GM23338 (cell line): ENCODE measurements at regions not wholly inside any gene's neighbourhood (a gene's known extent, or its start where the extent isn't known, plus 50 kb on each side); places are given as distances from the start of the nearest gene placed in this dataset.

ENCODE experiments used
- ATAC-seq: fragments of 200-7000 bp; cut with Tn5 transposase; 3 replicates; pipeline ENCODE4 v1.9.1; 2020
- DNase-seq: peaks from one replicate; pipeline ENCODE4 v3.0.0-alpha.2; 2015; ENCODE audit warnings: low spot score
- H2AFZ ChIP-seq: fragments of 200-600 bp; sonication (generic); 2 replicates; pipeline ENCODE4 v1.8.0; 2016; ENCODE audit warnings: antibody characterized with exemption, mild to moderate bottlenecking, moderate library complexity
- H3F3A ChIP-seq: fragments of 200-600 bp; sonication (generic); replicated peaks from 2 replicates; pipeline ENCODE4 v1.8.0; 2017; ENCODE audit warnings: antibody characterized with exemption, mixed run types, low read depth
- H3K27ac ChIP-seq: fragments of 200-600 bp; sonication (generic); 2 replicates; pipeline ENCODE4 v1.6.1; 2016; ENCODE audit warnings: low read depth
- H3K27me3 ChIP-seq: fragments of 200-600 bp; sonication (generic); 2 replicates; pipeline ENCODE4 v1.8.0; 2016; ENCODE audit warnings: mild to moderate bottlenecking, mixed run types, moderate library complexity; ENCODE audit not compliant: insufficient read depth
- H3K36me3 ChIP-seq: fragments of 200-600 bp; sonication (generic); 2 replicates; pipeline ENCODE4 v1.8.0; 2016; ENCODE audit warnings: mild to moderate bottlenecking; ENCODE audit not compliant: insufficient read depth
- H3K4me1 ChIP-seq: fragments of 200-600 bp; sonication (generic); 2 replicates; pipeline ENCODE4 v1.8.0; 2016; ENCODE audit warnings: mild to moderate bottlenecking, moderate library complexity; ENCODE audit not compliant: insufficient read depth
- H3K4me2 ChIP-seq: fragments of 200-600 bp; sonication (generic); 2 replicates; pipeline ENCODE4 v1.7.1; 2017; ENCODE audit warnings: mixed run types
- H3K4me3 ChIP-seq: fragments of 200-600 bp; sonication (generic); 2 replicates; pipeline ENCODE4 v1.6.1; 2016; ENCODE audit warnings: mixed run types
- H3K79me2 ChIP-seq: fragments of 200-600 bp; sonication (generic); replicated peaks from 2 replicates; pipeline ENCODE4 v1.8.0; 2017; ENCODE audit warnings: mild to moderate bottlenecking; ENCODE audit not compliant: insufficient read depth
- H3K9me2 ChIP-seq: fragments of 200-600 bp; sonication (generic); 2 replicates; pipeline ENCODE4 v1.8.0; 2017; ENCODE audit not compliant: insufficient read depth
- H4K20me1 ChIP-seq: fragments of 200-600 bp; sonication (generic); replicated peaks from 2 replicates; pipeline ENCODE4 v1.8.0; 2017; ENCODE audit warnings: mild to moderate bottlenecking; ENCODE audit not compliant: insufficient read depth
- H3K27ac Mint-ChIP-seq: 2 replicates; pipeline ENCODE4 v1.8.0; 2020; ENCODE audit warnings: inconsistent platforms, mild to moderate bottlenecking, moderate library complexity, mixed read lengths
- H3K27me3 Mint-ChIP-seq: 3 replicates; pipeline ENCODE4 v1.8.0; 2022; ENCODE audit warnings: low read depth, mild to moderate bottlenecking, moderate library complexity, mixed read lengths, inconsistent platforms; ENCODE audit not compliant: insufficient read depth, poor library complexity
- H3K36me3 Mint-ChIP-seq: 3 replicates; pipeline ENCODE4 v1.8.0; 2021; ENCODE audit warnings: low read depth, mild to moderate bottlenecking, inconsistent platforms, moderate library complexity, mixed read lengths
- H3K4me1 Mint-ChIP-seq: 3 replicates; pipeline ENCODE4 v1.8.0; 2020; ENCODE audit warnings: mild to moderate bottlenecking, inconsistent platforms, mixed read lengths
- H3K4me3 Mint-ChIP-seq: 3 replicates; pipeline ENCODE4 v1.8.0; 2021; ENCODE audit warnings: moderate library complexity, mild to moderate bottlenecking, inconsistent platforms, mixed read lengths
- H3K9me3 Mint-ChIP-seq: 3 replicates; pipeline ENCODE4 v1.8.0; 2020; ENCODE audit warnings: moderate library complexity, mild to moderate bottlenecking, inconsistent platforms, mixed read lengths
- CREB1 ChIP-seq: fragments of 250-450 bp; sonication (Bioruptor Pico); IDR thresholded peaks from 2 replicates; pipeline ENCODE4 v1.5.0; 2020; ENCODE audit warnings: low read depth, mild to moderate bottlenecking, moderate library complexity
- CTCF ChIP-seq, 2 experiments: fragments of 200-600 bp in 1 of 2; sonication (generic) in 1 of 2; conservative IDR thresholded peaks; 2 replicates each; pipeline versions ENCODE4 v1.5.1 to v1.6.1; 2016 to 2017; ENCODE audit warnings: antibody characterized with exemption in 2 of 2, low read depth in 2 of 2, mild to moderate bottlenecking in 2 of 2, moderate library complexity in 1 of 2
- ETS1 ChIP-seq: IDR thresholded peaks from 2 replicates; pipeline ENCODE4 v1.6.1; 2016; ENCODE audit warnings: antibody characterized with exemption
- EZH2 ChIP-seq: fragments of 200-600 bp; sonication (generic); IDR thresholded peaks from one replicate; pipeline ENCODE4 v1.8.0; 2017; ENCODE audit warnings: antibody characterized with exemption, mild to moderate bottlenecking, low read depth; ENCODE audit not compliant: unreplicated experiment
- EZH2phosphoT487 ChIP-seq: fragments of 200-600 bp; sonication (generic); IDR thresholded peaks from one replicate; pipeline ENCODE4 v1.8.1; 2018; ENCODE audit warnings: antibody characterized with exemption; ENCODE audit not compliant: unreplicated experiment
- JUNB ChIP-seq: IDR thresholded peaks from one replicate; pipeline ENCODE4 v1.6.1; 2016; ENCODE audit warnings: antibody characterized with exemption; ENCODE audit not compliant: unreplicated experiment
- NANOG ChIP-seq: IDR thresholded peaks from 2 replicates; pipeline ENCODE4 v1.6.1; 2016; ENCODE audit warnings: antibody characterized with exemption, borderline replicate concordance
- POLR2AphosphoS5 ChIP-seq: IDR thresholded peaks from 2 replicates; pipeline ENCODE4 v1.6.1; 2016; ENCODE audit warnings: antibody characterized with exemption, low read depth
- REST ChIP-seq: IDR thresholded peaks from one replicate; pipeline ENCODE4 v1.6.1; 2018; ENCODE audit warnings: antibody characterized with exemption; ENCODE audit not compliant: unreplicated experiment
- STAT1 ChIP-seq: IDR thresholded peaks from one replicate; pipeline ENCODE4 v1.6.1; 2016; ENCODE audit warnings: antibody characterized with exemption; ENCODE audit not compliant: unreplicated experiment
- ZNF114 ChIP-seq: fragments of 250-450 bp; sonication (Bioruptor Pico); IDR thresholded peaks from 2 replicates; pipeline ENCODE4 v1.5.0; 2020; ENCODE audit warnings: mild to moderate bottlenecking, moderate library complexity
- ZNF331 ChIP-seq: fragments of 250-450 bp; sonication (Bioruptor Pico); IDR thresholded peaks from 2 replicates; pipeline ENCODE4 v1.5.0; 2020; ENCODE audit warnings: low read depth, mild to moderate bottlenecking, moderate library complexity
- ZNF462 ChIP-seq: fragments of 250-450 bp; sonication (Bioruptor Pico); IDR thresholded peaks from 2 replicates; pipeline ENCODE4 v1.5.0; 2020; ENCODE audit warnings: mild to moderate bottlenecking, moderate library complexity

- H3K27ac Mint-ChIP-seq = no peak overlapping the region
- no peaks in the 10 kb centered on the region for H4K20me1 ChIP-seq
- peaks cover 20% of the 10 kb centered on the region for H3K9me3 Mint-ChIP-seq
- no peak overlapping the region for H3K4me3 ChIP-seq
- no peaks in the 10 kb centered on the region for H3K79me2 ChIP-seq
- no peak overlapping the region for H3K27ac ChIP-seq
- no peaks in the 10 kb centered on the region for H3K27me3 ChIP-seq
- ATAC-seq (no peak), DNase-seq (no peak)
- peaks cover 18% of the 10 kb centered on the region; the same call in 2 of the 3 replicates for H3K36me3 Mint-ChIP-seq
- no peak for TF ChIP-seq ZNF462
- TF ChIP-seq ZNF331 (CRISPR knock-in tag) = no peak
- TF ChIP-seq NANOG = no peak
- TF ChIP-seq POLR2AphosphoS5 = no peak
- no peak for TF ChIP-seq REST
- no peak for TF ChIP-seq CREB1 (CRISPR knock-in tag)
- no peak for TF ChIP-seq ZNF114
- no peak for TF ChIP-seq ETS1
- no peak for TF ChIP-seq STAT1
- no peak for TF ChIP-seq JUNB
- no peak for TF ChIP-seq EZH2
- TF ChIP-seq CTCF (conservative IDR thresholded peaks at IDR 0.05; ENCODE audit: low read depth in 2 of 2) = no peak
- TF ChIP-seq EZH2phosphoT487 = no peak
- no peaks in the 10 kb centered on the region for H3K4me1 Mint-ChIP-seq
- no peaks in the 10 kb centered on the region for H3F3A ChIP-seq
- H3K4me2 ChIP-seq = no peak overlapping the region
- peaks cover 9% of the 10 kb centered on the region; the same call in 1 of the 2 replicates for H3K36me3 ChIP-seq
- no peaks in the 10 kb centered on the region for H3K27me3 Mint-ChIP-seq
- no peaks in the 10 kb centered on the region for H3K4me1 ChIP-seq
- no peaks in the 10 kb centered on the region for H3K9me2 ChIP-seq
- H3K4me3 Mint-ChIP-seq = no peak overlapping the region
- H2AFZ ChIP-seq = no peak overlapping the region
Observed at GRCh38 chr1:194807530-194808220, 1621.3 kb upstream of the B3GALT2 start.
